NCI-H524 treated with DMSO at 0.1 percent for 48 hours (cell line): ENCODE measurements at regions not wholly inside any gene's neighbourhood (a gene's known extent, or its start where the extent isn't known, plus 50 kb on each side); places are given as distances from the start of the nearest gene placed in this dataset.
"Not testable (repeated sequence)": the region's sequence is repeated elsewhere in the genome, so short reads cannot be mapped to it uniquely, and the experiment has no call there.

Experiments
- DNase-seq: peaks from one replicate; lab custom pipeline; 2025; lab: John Stamatoyannopoulos, UW

- DNase-seq = no peak
These were observed 109.7 kb downstream of the RAMP3 start for GRCh38 chr7:45267262-45267661.

GRCh38 chr7:45268013-45268412 is 110.4 kb downstream of the RAMP3 start:
- no peak for DNase-seq

DNA sequence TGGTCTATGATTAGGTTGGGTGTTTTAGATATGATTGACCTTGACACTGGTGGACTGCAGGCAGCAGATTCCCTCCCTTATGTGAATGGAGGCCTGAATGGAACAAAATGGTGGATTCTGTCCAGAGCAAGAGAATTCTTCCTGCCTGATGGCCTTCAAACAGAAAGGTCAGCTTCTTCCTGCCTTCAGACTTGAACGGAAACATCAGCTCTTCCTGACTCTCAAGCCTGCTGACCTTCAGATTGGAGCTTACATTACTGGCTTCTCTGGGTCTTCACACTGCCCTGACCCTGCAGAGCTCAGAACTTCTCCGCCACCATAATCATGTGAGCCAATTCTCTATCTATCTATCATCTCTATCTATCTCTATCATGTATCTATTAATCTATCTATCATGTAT is 111.6 kb downstream of the RAMP3 start:
- no peak for DNase-seq

DNA sequence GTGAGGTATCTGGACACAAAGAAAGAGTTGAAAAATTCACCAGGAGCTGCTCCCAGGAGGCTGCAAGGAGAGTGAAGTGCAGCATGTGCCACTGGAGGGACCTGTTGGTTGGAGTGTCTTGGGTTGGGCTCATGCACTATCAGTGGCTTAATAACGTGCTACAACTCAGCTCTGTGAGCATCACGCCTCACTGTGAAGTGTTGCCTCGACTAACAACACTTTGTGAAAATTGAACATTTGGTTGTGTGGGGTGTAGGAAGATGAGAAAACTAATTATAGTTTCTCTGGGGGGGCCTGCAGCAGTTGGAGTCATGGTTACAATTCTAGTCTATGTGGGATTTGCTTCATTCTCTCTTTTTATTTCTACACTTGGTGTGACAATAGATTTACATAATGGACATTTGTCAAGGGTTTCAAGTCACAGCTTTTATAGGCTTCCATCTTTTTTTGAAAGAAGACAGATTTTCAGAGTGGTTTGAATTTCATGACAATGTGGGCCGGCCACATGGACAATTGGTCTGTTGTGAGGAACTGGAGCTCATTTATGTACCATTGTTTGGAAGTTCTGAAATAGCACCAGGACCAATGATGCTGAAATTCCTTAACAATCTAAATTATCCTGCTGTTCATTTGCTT is 121.3 kb downstream of the RAMP3 start:
- no peak for DNase-seq

- DNase-seq = not testable (repeated sequence)
These were observed 132.0 kb downstream of the RAMP3 start for GRCh38 chr7:45289611-45290010.

- no peak for DNase-seq
These were observed 133.3 kb downstream of the RAMP3 start for GRCh38 chr7:45290880-45291279.

DNA sequence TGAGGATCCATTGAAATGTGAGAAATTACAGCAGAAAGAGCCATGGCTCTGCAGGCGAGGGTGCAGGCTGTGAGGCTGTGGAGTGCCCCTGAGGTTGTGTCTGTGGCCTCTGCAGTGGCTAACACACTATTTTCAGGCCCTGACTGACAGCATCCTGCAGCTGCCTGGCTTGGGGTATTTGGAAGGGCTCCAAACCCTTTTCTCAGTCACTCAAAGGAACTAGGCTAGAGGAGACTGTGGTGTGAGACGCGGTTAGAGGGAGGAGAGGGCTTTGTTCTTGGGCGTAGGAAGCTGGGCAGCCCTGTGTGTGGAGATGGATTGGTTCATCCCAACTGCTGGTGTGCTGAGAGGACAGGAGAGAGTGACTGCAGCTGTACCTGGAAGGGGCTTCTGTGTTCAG is 134.9 kb downstream of the RAMP3 start:
- peak; percentile 14 for DNase-seq

DNA sequence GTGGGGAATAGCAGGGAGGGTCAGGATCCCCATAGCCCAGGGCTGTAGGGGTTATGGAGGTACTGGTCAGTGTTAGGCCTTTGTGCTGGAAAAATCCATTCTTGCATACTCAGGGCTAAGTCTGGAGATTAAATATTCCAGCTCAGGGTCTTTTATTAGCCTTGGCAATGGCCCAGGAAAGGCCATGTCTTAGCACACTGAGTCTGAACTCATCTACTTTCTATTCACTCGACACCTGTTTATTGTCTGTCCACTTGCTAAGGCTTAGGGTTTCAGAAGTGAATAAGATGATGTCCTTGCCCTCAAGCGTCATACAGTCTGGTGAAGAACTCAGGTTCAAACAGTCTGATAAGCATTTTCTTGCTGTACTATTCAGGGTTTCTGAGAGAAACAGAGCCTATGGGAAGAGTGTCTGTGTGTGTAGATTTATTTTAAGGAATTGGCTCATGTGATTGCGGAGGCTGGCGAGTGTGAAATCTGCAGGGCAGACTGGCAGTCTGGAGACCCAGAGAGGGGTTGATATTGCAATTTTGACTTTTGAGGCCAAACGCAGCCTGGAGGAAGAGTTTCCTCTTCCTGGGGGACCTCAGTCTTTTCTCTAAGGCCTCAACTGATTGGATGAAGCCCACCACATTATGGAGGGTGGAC is 135.8 kb downstream of the RAMP3 start:
- no peak for DNase-seq

GRCh38 chr7:45294559-45294958 is 137.0 kb downstream of the RAMP3 start:
- no peak for DNase-seq

DNA sequence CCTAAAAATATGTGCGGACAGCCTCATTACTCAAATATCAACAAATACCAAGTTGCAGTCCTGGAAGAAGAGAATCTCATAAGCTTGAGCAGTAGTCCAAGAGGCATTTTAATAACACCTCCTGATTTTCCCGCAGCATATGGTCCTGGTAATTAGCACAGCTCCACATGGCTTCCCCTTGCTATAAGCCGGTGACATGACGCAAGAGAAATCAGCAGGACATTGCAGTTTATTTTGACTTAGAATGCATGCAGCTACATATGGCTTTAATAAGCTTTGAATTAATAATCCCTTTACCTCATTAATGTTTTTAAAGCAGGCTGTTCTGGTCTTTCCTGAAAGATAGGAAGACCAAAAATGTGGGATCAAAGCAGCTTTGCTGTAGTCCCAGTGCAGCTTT is 137.6 kb downstream of the RAMP3 start:
- peak; percentile 93 for DNase-seq

DNA sequence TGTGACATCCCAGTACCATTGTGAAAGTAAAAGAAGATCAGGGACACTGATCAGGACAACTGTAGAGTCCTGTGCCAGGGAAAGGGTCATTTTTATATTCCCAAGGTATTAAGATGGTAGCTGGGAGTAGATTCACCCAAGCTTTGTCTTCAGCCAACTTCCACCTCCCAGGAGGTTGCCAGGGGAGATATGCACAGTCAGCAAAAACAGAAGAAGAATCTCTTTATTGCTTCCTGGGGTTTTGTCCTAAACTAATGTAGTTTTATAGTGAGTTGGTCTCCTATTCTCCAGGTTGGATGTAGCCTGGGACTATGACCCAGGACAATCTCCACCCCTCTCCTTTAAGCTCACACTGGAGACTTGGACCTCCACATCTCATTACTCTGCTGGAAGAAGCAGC is 139.2 kb downstream of the RAMP3 start:
- no peak for DNase-seq

GRCh38 chr7:45306752-45307305 is 149.2 kb downstream of the RAMP3 start:
- DNase-seq = no peak

DNA sequence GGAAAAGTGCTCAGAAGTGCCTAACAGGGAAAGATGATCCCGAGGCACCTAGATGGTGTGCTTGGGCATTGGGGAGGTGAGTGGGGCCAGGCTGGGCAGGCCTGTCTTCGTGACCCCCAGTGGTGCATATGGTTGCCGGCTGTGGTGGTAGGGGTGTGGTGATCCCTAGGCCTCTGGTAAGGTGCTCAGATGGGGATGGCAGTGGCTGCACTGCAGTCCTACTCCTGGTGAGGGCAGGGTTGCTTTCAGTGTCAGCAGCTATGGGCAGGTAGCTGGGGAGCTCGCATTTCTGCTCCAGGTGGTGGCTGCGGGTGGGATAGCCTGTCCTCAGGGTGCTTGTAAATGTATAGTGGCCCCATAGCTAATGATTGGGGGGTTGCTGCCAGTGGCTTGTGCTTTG is 154.0 kb downstream of the RAMP3 start:
- DNase-seq = no peak

DNA sequence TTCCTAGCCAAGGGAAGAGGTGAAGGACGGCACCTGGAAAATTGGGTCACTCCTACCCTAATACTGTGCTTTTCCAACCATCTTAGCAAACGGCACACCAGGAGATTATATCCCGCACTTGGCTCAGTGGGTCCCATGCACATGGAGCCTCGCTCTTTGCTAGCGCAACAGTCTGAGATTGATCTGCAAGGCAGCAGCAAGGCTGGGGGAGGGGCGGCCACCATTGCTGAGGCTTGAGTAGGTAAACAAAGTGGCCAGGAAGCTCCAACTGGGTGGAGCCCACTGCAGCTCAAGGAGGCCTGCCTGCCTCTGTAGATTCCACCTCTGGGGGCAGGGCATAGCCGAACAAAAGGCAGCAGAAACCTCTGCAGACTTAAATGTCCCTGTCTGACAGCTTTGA is 157.9 kb downstream of the RAMP3 start:
- not testable (repeated sequence) for DNase-seq

DNA sequence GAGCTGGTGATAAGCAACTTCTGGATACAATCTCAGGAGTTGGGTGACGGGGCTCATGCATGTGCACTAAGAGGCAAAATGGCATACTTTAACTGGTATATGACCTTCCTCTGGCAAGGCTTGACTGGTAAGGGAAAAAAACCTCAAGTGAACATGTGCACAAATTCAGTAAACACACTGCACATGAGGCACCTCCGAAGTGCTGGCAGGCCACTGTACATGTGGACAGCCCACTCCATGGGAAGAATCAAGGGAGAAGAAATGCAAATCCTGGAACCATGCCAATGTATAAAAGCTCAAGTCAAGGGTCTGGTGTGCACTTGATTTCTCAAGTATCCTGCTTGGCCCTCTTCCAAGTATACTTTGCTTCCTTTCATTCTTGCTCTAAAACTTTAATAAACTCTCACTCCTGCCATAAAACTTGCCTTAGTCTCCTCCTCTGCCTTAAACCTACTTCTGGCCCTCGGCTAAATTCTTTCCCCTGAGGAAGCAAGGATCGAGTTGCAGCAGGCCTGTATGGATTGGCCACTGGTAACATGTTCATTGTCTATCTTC is 167.2 kb downstream of the RAMP3 start:
- peak; percentile 68 for DNase-seq

- DNase-seq = no peak
These were observed 167.8 kb downstream of the RAMP3 start for GRCh38 chr7:45325378-45325777.

- no peak for DNase-seq
These were observed 170.9 kb downstream of the RAMP3 start for GRCh38 chr7:45328403-45328981.

- DNase-seq = no peak
These were observed 174.0 kb downstream of the RAMP3 start for GRCh38 chr7:45331563-45331962.

DNA sequence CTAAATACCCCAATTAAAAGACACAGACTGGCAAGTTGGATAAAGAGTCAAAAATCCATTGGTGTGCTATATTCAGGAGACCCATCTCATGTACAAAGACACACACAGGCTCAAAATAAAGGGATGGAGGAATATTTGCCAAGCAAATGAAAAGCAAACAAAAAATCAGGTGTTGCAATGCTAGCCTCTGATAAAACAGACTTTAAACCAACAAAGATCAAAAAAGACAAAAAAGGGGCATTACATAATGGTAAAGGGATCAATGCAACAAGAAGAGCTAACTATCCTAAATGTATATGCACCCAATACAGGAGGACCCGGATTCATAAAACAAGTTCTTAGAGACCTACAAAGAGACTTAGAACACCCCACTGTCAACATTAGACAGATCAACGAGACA is 177.4 kb downstream of the RAMP3 start:
- not testable (repeated sequence) for DNase-seq

GRCh38 chr7:45342236-45342635 is 184.6 kb downstream of the RAMP3 start:
- DNase-seq = no peak

- DNase-seq = no peak
These were observed 186.2 kb downstream of the RAMP3 start for GRCh38 chr7:45343746-45344145.

- DNase-seq = no peak
These were observed 190.2 kb downstream of the RAMP3 start for GRCh38 chr7:45347804-45348203.

DNA sequence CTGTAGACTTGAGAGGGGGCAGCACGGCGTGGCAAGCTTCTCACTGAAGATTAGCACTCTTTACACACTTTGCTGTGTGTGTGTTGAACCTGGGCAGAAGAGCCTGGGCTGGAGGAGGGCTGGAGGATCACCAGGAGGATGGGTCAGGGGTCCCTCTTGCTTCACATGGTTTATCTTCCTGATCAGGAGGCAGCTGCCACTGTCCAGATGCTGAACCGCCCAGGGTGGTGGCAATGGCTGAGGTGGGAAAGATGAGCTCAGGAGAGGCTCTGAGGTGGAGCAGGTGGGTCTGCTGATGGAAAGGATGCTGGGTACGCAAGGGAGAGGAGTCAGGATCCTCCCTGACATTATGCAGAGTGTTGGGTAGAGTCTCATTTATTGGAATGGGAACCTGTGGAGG is 191.5 kb downstream of the RAMP3 start:
- DNase-seq = no peak
